ENCODE measurements at regions not wholly inside any gene's neighbourhood (a gene's known extent, or its start where the extent isn't known, plus 50 kb on each side); places are given as distances from the start of the nearest gene placed in this dataset.

GRCh38 chr18:22325396-22325795 lies 92.3 kb downstream of the CTAGE1 start:
- DNase-seq: no peak

- DNase-seq: no peak
Observed at GRCh38 chr18:22324191-22325131, 93.3 kb downstream of the CTAGE1 start.

GRCh38 chr18:22322243-22322691 lies 95.4 kb downstream of the CTAGE1 start:
- no peak for DNase-seq

- DNase-seq: no peak
Observed at GRCh38 chr18:22320771-22321170, 96.9 kb downstream of the CTAGE1 start.

GRCh38 chr18:22320155-22320554 lies 97.6 kb downstream of the CTAGE1 start:
- DNase-seq: no peak

- no peak for DNase-seq
Observed at GRCh38 chr18:22318745-22319407, 98.8 kb downstream of the CTAGE1 start.

- no peak for DNase-seq
Observed at GRCh38 chr18:22314420-22314819, 103.3 kb downstream of the CTAGE1 start.

GRCh38 chr18:22314001-22314400 lies 103.7 kb downstream of the CTAGE1 start:
- no peak for DNase-seq

GRCh38 chr18:22311301-22311700 lies 106.4 kb downstream of the CTAGE1 start:
- no peak for DNase-seq

- DNase-seq: no peak
Observed at GRCh38 chr18:22309191-22309590, 108.5 kb downstream of the CTAGE1 start.

- no peak for DNase-seq
Observed at GRCh38 chr18:22307528-22307927, 110.2 kb downstream of the CTAGE1 start.

GRCh38 chr18:22303927-22304326 lies 113.8 kb downstream of the CTAGE1 start:
- DNase-seq: no peak

- no peak for DNase-seq
Observed at GRCh38 chr18:22302144-22302543, 115.6 kb downstream of the CTAGE1 start.

- DNase-seq: no peak
Observed at GRCh38 chr18:22300665-22301636, 116.8 kb downstream of the CTAGE1 start.

GRCh38 chr18:22297008-22297407 lies 120.7 kb downstream of the CTAGE1 start:
- no peak for DNase-seq

GRCh38 chr18:22296304-22296703 lies 121.4 kb downstream of the CTAGE1 start:
- no peak for DNase-seq

- no peak for DNase-seq
Observed at GRCh38 chr18:22293417-22293816, 124.0 kb downstream of the GATA6 start.

GRCh38 chr18:22290004-22290403 lies 120.6 kb downstream of the GATA6 start:
- DNase-seq: no peak

- DNase-seq: no peak
Observed at GRCh38 chr18:22286585-22286984, 117.2 kb downstream of the GATA6 start.

GRCh38 chr18:22285361-22286140 lies 116.2 kb downstream of the GATA6 start:
- no peak for DNase-seq

GRCh38 chr18:22284581-22285360 lies 115.4 kb downstream of the GATA6 start:
- no peak for DNase-seq
